GM19452 (cell line): ENCODE measurements at regions not wholly inside any gene's neighbourhood (a gene's known extent, or its start where the extent isn't known, plus 50 kb on each side); places are given as distances from the start of the nearest gene placed in this dataset.
"Not testable (repeated sequence)": the region's sequence is repeated elsewhere in the genome, so short reads cannot be mapped to it uniquely, and the experiment has no call there.

Source experiments
- ATAC-seq: cut with Tn5 transposase; IDR thresholded peaks from one replicate; pipeline ENCODE4 v1.9.1; 2021; ENCODE audit not compliant: unreplicated experiment

GRCh38 chr7:131938788-131939187, 382.4 kb upstream of the PODXL start:
- not testable (repeated sequence) for ATAC-seq

- ATAC-seq, result no peak
Observed at GRCh38 chr7:131937868-131938267, 381.4 kb upstream of the PODXL start.

- no peak for ATAC-seq
Observed at GRCh38 chr7:131935180-131935579, 378.8 kb upstream of the PODXL start.

- ATAC-seq, result no peak
Observed at GRCh38 chr7:131934452-131934851, 378.0 kb upstream of the PODXL start.

GRCh38 chr7:131933751-131934289, 377.4 kb upstream of the PODXL start:
- no peak for ATAC-seq

- ATAC-seq, result not testable (repeated sequence)
Observed at GRCh38 chr7:131933219-131933618, 376.8 kb upstream of the PODXL start.

GRCh38 chr7:131932271-131932670, 375.8 kb upstream of the PODXL start:
- ATAC-seq, result no peak

GRCh38 chr7:131931370-131931769, 374.9 kb upstream of the PODXL start:
- no peak for ATAC-seq

GRCh38 chr7:131929632-131930031, 373.2 kb upstream of the PODXL start:
- ATAC-seq, result no peak

- no peak for ATAC-seq
Observed at GRCh38 chr7:131927770-131928423, 371.5 kb upstream of the PODXL start.

GRCh38 chr7:131925636-131926035, 369.2 kb upstream of the PODXL start:
- ATAC-seq, result no peak

GRCh38 chr7:131924857-131925256, 368.4 kb upstream of the PODXL start:
- no peak for ATAC-seq

GRCh38 chr7:131922948-131923347, 366.5 kb upstream of the PODXL start:
- ATAC-seq, result not testable (repeated sequence)

- no peak for ATAC-seq
Observed at GRCh38 chr7:131921016-131921415, 364.6 kb upstream of the PODXL start.

- ATAC-seq, result no peak
Observed at GRCh38 chr7:131919920-131920709, 363.7 kb upstream of the PODXL start.

- no peak for ATAC-seq
Observed at GRCh38 chr7:131911112-131911511, 354.7 kb upstream of the PODXL start.

- ATAC-seq, result no peak
Observed at GRCh38 chr7:131909151-131909768, 352.8 kb upstream of the PODXL start.

- no peak for ATAC-seq
Observed at GRCh38 chr7:131908714-131909113, 352.3 kb upstream of the PODXL start.

- ATAC-seq, result no peak
Observed at GRCh38 chr7:131905471-131905973, 349.1 kb upstream of the PODXL start.

GRCh38 chr7:131904760-131905327, 348.4 kb upstream of the PODXL start:
- ATAC-seq, result no peak

GRCh38 chr7:131903315-131903714, 346.9 kb upstream of the PODXL start:
- no peak for ATAC-seq
